Fibroblast of villous mesenchyme (primary cell): ENCODE measurements at regions not wholly inside any gene's neighbourhood (a gene's known extent, or its start where the extent isn't known, plus 50 kb on each side); places are given as distances from the start of the nearest gene placed in this dataset.
"Not testable (repeated sequence)": the region's sequence is repeated elsewhere in the genome, so short reads cannot be mapped to it uniquely, and the experiment has no call there.

Source experiments
- DNase-seq: peaks from one replicate; pipeline ENCODE4 v3.0.0-alpha.2; 2010; ENCODE audit warnings: low read depth
- H3K4me3 ChIP-seq: 2 replicates; pipeline ENCODE4 v1.5.1; 2011; ENCODE audit warnings: low read depth, mild to moderate bottlenecking, low read length
- CTCF ChIP-seq: IDR thresholded peaks from 2 replicates; pipeline ENCODE4 v1.5.1; 2012; ENCODE audit warnings: low read depth, mild to moderate bottlenecking, low read length; ENCODE audit not compliant: insufficient read depth

DNA sequence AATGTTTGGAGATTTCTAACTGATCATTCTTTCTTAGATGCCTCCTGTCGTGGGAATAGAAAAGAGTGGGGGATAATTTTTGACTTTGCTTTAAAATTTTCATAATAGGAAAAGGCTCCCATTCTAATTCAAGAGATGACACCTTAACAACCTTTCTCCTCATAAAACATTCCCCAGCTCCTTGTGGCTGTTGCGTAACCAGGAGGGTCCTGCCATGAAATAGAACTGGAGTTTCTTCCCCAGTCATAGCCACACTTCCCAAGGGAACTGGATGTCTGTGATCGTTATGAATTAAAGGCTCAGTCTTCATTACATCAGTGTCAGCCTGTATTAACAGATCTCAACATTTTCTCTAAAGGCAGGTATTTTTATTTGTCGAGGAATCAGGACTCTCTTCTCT, 119.9 kb upstream of the DAP start:
- no peak for TF ChIP-seq CTCF
- H3K4me3 ChIP-seq, result no peak overlapping the region
- no peak for DNase-seq

GRCh38 chr5:10876996-10877395, 116.0 kb upstream of the DAP start:
- H3K4me3 ChIP-seq, result not testable (repeated sequence)

GRCh38 chr5:10876006-10876744, 115.1 kb upstream of the DAP start:
- TF ChIP-seq CTCF, result no peak
- DNase-seq, result no peak
- H3K4me3 ChIP-seq, result no peak overlapping the region

More at GRCh38 chr5:10876996-10877395, 116.0 kb upstream of the DAP start:
- not testable (repeated sequence) for DNase-seq

GRCh38 chr5:10875201-10875768, 114.3 kb upstream of the DAP start:
- no peak for TF ChIP-seq CTCF
- no peak for DNase-seq
- no peak overlapping the region for H3K4me3 ChIP-seq

DNA sequence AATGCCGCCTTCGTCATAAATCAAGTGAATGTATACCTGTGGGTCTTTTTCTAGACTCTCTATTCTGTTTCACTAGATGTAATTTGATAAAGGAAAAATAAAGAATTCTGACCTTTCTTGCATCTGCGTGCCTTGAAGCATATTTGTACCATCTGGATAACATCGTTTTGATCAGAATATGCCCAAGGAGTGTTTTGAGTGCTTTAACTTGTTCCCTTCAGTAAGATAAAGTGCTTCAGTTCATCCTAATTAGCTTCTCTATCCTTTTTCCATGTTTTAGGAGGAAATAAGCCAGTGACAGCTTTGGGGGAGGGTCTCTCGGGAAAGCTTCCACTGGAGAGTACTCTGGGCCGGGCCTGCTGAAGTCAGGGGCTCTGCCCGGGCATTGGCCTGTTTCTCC, 113.5 kb upstream of the DAP start:
- no peak for TF ChIP-seq CTCF
- H3K4me3 ChIP-seq, result no peak overlapping the region
- no peak for DNase-seq

DNA sequence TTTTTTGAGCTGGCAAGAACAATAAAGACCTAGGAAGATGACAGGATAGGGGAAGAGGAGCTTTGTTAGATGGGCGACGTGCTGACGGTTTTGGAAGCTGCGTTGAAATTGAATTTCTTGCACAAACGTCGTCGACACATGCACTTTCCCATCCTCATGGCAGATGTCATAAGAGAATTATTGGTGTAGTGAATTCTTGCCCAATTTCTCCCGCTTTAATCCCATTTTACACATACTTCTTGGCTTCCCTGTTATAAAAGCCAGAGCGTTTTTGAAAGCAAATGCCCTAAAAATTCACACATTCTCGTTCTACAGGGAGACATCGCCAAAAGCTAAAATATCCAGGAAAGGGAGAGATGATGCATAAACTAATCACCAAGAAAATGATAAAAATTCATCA, 109.8 kb upstream of the DAP start:
- no peak for TF ChIP-seq CTCF
- no peak overlapping the region for H3K4me3 ChIP-seq
- DNase-seq, result no peak

GRCh38 chr5:10868956-10869355, 107.9 kb upstream of the DAP start:
- DNase-seq, result no peak
- H3K4me3 ChIP-seq, result no peak overlapping the region
- TF ChIP-seq CTCF, result no peak
